ENCODE measurements at regions not wholly inside any gene's neighbourhood (a gene's known extent, or its start where the extent isn't known, plus 50 kb on each side); places are given as distances from the start of the nearest gene placed in this dataset.

DNA sequence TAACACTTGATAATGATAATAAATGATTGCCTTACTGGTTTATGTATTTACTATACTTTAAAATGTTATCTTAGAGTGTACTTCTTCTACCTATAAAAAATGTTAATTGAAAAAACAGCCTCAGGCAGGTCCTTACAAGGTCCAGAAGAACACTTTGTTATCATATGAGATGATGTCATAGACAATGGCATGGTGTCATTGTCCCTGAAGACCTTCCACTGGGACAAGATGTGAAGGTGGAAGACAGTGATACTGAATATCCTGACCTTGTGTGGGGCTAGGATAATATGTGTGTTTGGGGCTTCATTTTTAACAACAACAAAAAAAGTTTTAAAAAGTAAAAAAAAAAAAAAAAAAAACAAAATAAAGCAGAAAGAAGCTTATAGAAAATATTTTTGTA lies 342.2 kb upstream of the KYNU start:
- H3K9ac ChIP-seq (ENCODE audit: insufficient read depth in 1 of 2, low read length in 2 of 2) = no peak overlapping the region
- no peak for ATAC-seq (ENCODE audit: insufficient read depth, low FRiP score)
- no peak for DNase-seq
- no peaks in the 10 kb centered on the region for H3K27me3 ChIP-seq (ENCODE audit: control insufficient read depth in 3 of 3, insufficient read depth in 3 of 3, low read length in 2 of 3)
- H3K4me3 ChIP-seq = no peak overlapping the region
- H3K27ac ChIP-seq (ENCODE audit: low read depth in 1 of 2, low read length in 1 of 2) = no peak overlapping the region
- no peaks in the 10 kb centered on the region for H3K4me1 ChIP-seq (ENCODE audit: control insufficient read depth in 5 of 5, insufficient read depth in 5 of 5, low read length in 5 of 5)
- H3K9me3 ChIP-seq (ENCODE audit: control insufficient read depth in 4 of 4, insufficient read depth in 3 of 4, low read length in 3 of 4) = peaks cover 0 to 2% (median 0%) of the 10 kb centered on the region in 4 donors
- TF ChIP-seq, protein P1, sequence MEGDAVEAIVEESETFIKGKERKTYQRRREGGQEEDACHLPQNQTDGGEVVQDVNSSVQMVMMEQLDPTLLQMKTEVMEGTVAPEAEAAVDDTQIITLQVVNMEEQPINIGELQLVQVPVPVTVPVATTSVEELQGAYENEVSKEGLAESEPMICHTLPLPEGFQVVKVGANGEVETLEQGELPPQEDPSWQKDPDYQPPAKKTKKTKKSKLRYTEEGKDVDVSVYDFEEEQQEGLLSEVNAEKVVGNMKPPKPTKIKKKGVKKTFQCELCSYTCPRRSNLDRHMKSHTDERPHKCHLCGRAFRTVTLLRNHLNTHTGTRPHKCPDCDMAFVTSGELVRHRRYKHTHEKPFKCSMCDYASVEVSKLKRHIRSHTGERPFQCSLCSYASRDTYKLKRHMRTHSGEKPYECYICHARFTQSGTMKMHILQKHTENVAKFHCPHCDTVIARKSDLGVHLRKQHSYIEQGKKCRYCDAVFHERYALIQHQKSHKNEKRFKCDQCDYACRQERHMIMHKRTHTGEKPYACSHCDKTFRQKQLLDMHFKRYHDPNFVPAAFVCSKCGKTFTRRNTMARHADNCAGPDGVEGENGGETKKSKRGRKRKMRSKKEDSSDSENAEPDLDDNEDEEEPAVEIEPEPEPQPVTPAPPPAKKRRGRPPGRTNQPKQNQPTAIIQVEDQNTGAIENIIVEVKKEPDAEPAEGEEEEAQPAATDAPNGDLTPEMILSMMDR (IDR thresholded peaks at IDR 0.05; ENCODE audit: control extremely low read depth, extremely low read depth) = no peak
- no peaks in the 10 kb centered on the region for H3K36me3 ChIP-seq (ENCODE audit: control insufficient read depth in 4 of 4, insufficient read depth in 4 of 4, low read length in 4 of 4)

DNA sequence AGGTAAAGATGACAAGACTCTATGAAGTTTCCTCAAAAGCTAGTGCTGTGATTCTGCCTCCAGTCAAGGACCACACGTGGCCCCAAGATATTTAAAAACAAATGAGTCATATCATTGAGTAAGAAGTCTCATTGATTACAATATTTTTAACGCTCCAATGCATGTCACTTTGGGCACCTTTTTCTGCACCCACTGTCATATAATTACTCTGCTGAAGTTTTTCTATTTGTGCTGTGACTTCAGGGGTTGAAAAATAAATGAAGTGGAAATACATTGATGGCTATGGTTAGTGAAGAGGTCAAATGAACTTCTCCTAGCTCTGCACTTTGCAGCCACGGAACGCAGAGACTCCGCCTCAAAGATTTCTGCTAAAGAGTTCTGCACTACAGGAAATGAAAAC lies 344.3 kb upstream of the KYNU start:
- no peak for ATAC-seq (ENCODE audit: insufficient read depth, low FRiP score)

GRCh38 chr2:142531377-142531776 lies 346.1 kb upstream of the KYNU start:
- TF ChIP-seq, protein P1 (IDR thresholded peaks at IDR 0.05; ENCODE audit: control extremely low read depth, extremely low read depth) = no peak
- Histone ChIP-seq H3K27me3 (ENCODE audit: control insufficient read depth in 3 of 3, insufficient read depth in 3 of 3, low read length in 2 of 3) (no peaks in the 10 kb centered on the region), H3K9ac (ENCODE audit: insufficient read depth in 1 of 2, low read length in 2 of 2) (no peak overlapping the region), H3K27ac (ENCODE audit: low read depth in 1 of 2, low read length in 1 of 2) (no peak overlapping the region), H3K9me3 (ENCODE audit: control insufficient read depth in 4 of 4, insufficient read depth in 3 of 4, low read length in 3 of 4) (peaks cover 0 to 2% (median 0%) of the 10 kb centered on the region in 4 donors), H3K36me3 (ENCODE audit: control insufficient read depth in 4 of 4, insufficient read depth in 4 of 4, low read length in 4 of 4) (no peaks in the 10 kb centered on the region), H3K4me1 (ENCODE audit: control insufficient read depth in 5 of 5, insufficient read depth in 5 of 5, low read length in 5 of 5) (no peaks in the 10 kb centered on the region), H3K4me3 (no peak overlapping the region)
- WGBS, 2 donors = 48 to 62% methylated on average over 4 of the region's 4 CpGs
- ATAC-seq (ENCODE audit: insufficient read depth, low FRiP score) = no peak
- no peak for DNase-seq

More for the DNA sequence above, 344.3 kb upstream of the KYNU start:
- Histone ChIP-seq H3K27ac (ENCODE audit: low read depth in 1 of 2, low read length in 1 of 2) (no peak overlapping the region), H3K27me3 (ENCODE audit: control insufficient read depth in 3 of 3, insufficient read depth in 3 of 3, low read length in 2 of 3) (no peaks in the 10 kb centered on the region), H3K4me3 (no peak overlapping the region), H3K36me3 (ENCODE audit: control insufficient read depth in 4 of 4, insufficient read depth in 4 of 4, low read length in 4 of 4) (no peaks in the 10 kb centered on the region), H3K4me1 (ENCODE audit: control insufficient read depth in 5 of 5, insufficient read depth in 5 of 5, low read length in 5 of 5) (no peaks in the 10 kb centered on the region), H3K9ac (ENCODE audit: insufficient read depth in 1 of 2, low read length in 2 of 2) (no peak overlapping the region), H3K9me3 (ENCODE audit: control insufficient read depth in 4 of 4, insufficient read depth in 3 of 4, low read length in 3 of 4) (peaks cover 0 to 2% (median 0%) of the 10 kb centered on the region in 4 donors)
- TF ChIP-seq, protein P1 (IDR thresholded peaks at IDR 0.05; ENCODE audit: control extremely low read depth, extremely low read depth) = no peak
- no peak for DNase-seq
- WGBS, 2 donors = 68 to 80% methylated on average over 5 of the region's 5 CpGs

- WGBS, 2 donors = 80 to 89% methylated on average over 3 of the region's 3 CpGs
- DNase-seq (no peak), ATAC-seq (ENCODE audit: insufficient read depth, low FRiP score) (no peak)
- H3K4me3 ChIP-seq = no peak overlapping the region
- H3K27me3 ChIP-seq (ENCODE audit: control insufficient read depth in 3 of 3, insufficient read depth in 3 of 3, low read length in 2 of 3) = no peaks in the 10 kb centered on the region
- TF ChIP-seq, protein P1 (IDR thresholded peaks at IDR 0.05; ENCODE audit: control extremely low read depth, extremely low read depth) = no peak
- H3K36me3 ChIP-seq (ENCODE audit: control insufficient read depth in 4 of 4, insufficient read depth in 4 of 4, low read length in 4 of 4) = no peaks in the 10 kb centered on the region
- no peak overlapping the region for H3K9ac ChIP-seq (ENCODE audit: insufficient read depth in 1 of 2, low read length in 2 of 2)
- no peak overlapping the region for H3K27ac ChIP-seq (ENCODE audit: low read depth in 1 of 2, low read length in 1 of 2)
- H3K9me3 ChIP-seq (ENCODE audit: control insufficient read depth in 4 of 4, insufficient read depth in 3 of 4, low read length in 3 of 4) = no peaks in the 10 kb centered on the region
- no peaks in the 10 kb centered on the region for H3K4me1 ChIP-seq (ENCODE audit: control insufficient read depth in 5 of 5, insufficient read depth in 5 of 5, low read length in 5 of 5)
These were observed 351.7 kb upstream of the KYNU start for GRCh38 chr2:142525720-142526119.
